ENCODE measurements at regions not wholly inside any gene's neighbourhood (a gene's known extent, or its start where the extent isn't known, plus 50 kb on each side); places are given as distances from the start of the nearest gene placed in this dataset.

DNA sequence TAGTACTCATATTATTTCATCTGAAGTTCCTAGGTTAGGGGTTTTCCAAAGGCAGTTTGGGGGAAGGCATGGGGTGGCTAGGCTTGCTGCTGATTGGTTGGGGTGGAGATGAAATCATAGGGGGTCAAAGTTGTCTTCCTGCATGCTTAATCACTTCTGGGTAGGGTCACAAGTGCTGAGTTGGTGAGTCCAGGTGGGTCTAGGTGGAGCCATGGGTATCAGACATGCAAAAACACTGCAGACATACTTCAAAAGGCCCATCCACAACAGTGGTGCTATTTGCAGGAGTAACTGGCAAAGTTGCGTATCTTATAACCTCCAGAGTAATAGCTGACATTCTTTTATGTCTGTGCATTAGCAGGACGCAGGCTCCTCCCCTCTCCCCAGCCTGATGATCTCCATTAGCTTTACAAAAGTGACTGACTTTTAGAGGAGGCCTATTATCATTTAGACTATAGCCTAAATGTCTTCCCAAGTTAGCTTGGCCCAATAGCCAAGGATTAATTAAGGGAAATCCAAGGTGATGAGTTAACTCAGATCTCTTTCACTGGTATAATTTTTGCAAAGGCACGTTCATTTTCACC, 374.4 kb upstream of the PRMT6 start:
- H3K4me2 ChIP-seq (replicated peaks; ENCODE audit: extremely low read depth, low read length, poor library complexity, severe bottlenecking): no peak overlapping the region
- H3K4me1 Mint-ChIP-seq: no peaks in the 10 kb centered on the region
- H3K9ac ChIP-seq (ENCODE audit: insufficient read depth, low read length, poor library complexity, severe bottlenecking): no peak overlapping the region
- peaks cover 0 to 3% (median 0%) of the 10 kb centered on the region in 3 donors for H3K27me3 Mint-ChIP-seq (ENCODE audit: low read depth in 3 of 3)
- H3K9me3 Mint-ChIP-seq: peaks cover 0 to 3% (median 0%) of the 10 kb centered on the region in 7 donors
- H3K27ac ChIP-seq (ENCODE audit: low read depth in 1 of 2, low read length in 2 of 2): no peak overlapping the region
- H3K9me3 ChIP-seq (replicated peaks in 1 of 2; ENCODE audit: control insufficient read depth in 1 of 2, insufficient read depth in 1 of 2, low read length in 2 of 2): peaks cover 0 to 9% of the 10 kb centered on the region in 2 donors
- H3K36me3 Mint-ChIP-seq: no peaks in the 10 kb centered on the region
- no peak for DNase-seq
- no peaks in the 10 kb centered on the region for H3K36me3 ChIP-seq (replicated peaks in 1 of 2; ENCODE audit: control insufficient read depth in 1 of 2, insufficient read depth in 2 of 2, low read length in 2 of 2)
- intact Hi-C loops (cut with micrococcal nuclease): no loop called here
- no peak overlapping the region for H2AFZ ChIP-seq (ENCODE audit: insufficient read depth, low read depth, low read length, poor library complexity, severe bottlenecking)
- no peaks in the 10 kb centered on the region for H3K4me1 ChIP-seq (ENCODE audit: control insufficient read depth in 1 of 2, insufficient read depth in 2 of 2, low read length in 2 of 2)
- no peaks in the 10 kb centered on the region for H4K20me1 ChIP-seq (ENCODE audit: insufficient read depth, low read length)
- no CpG with 5 or more reads among the region's 3 CpGs for WGBS (ENCODE audit: insufficient coverage)
- no peak overlapping the region for H3K4me3 ChIP-seq (replicated peaks in 1 of 3; ENCODE audit: low read depth in 2 of 3, low read length in 3 of 3)
- H3K27ac Mint-ChIP-seq: no peak overlapping the region
- TF ChIP-seq, protein P1, sequence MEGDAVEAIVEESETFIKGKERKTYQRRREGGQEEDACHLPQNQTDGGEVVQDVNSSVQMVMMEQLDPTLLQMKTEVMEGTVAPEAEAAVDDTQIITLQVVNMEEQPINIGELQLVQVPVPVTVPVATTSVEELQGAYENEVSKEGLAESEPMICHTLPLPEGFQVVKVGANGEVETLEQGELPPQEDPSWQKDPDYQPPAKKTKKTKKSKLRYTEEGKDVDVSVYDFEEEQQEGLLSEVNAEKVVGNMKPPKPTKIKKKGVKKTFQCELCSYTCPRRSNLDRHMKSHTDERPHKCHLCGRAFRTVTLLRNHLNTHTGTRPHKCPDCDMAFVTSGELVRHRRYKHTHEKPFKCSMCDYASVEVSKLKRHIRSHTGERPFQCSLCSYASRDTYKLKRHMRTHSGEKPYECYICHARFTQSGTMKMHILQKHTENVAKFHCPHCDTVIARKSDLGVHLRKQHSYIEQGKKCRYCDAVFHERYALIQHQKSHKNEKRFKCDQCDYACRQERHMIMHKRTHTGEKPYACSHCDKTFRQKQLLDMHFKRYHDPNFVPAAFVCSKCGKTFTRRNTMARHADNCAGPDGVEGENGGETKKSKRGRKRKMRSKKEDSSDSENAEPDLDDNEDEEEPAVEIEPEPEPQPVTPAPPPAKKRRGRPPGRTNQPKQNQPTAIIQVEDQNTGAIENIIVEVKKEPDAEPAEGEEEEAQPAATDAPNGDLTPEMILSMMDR (IDR thresholded peaks at IDR 0.05): no peak
- no peak overlapping the region for H3K4me3 Mint-ChIP-seq
- H3K27me3 ChIP-seq (ENCODE audit: control insufficient read depth in 2 of 2, insufficient read depth in 2 of 2, low read length in 2 of 2): no peaks in the 10 kb centered on the region
- H3K79me2 ChIP-seq (ENCODE audit: insufficient read depth, low read length): no peaks in the 10 kb centered on the region

DNA sequence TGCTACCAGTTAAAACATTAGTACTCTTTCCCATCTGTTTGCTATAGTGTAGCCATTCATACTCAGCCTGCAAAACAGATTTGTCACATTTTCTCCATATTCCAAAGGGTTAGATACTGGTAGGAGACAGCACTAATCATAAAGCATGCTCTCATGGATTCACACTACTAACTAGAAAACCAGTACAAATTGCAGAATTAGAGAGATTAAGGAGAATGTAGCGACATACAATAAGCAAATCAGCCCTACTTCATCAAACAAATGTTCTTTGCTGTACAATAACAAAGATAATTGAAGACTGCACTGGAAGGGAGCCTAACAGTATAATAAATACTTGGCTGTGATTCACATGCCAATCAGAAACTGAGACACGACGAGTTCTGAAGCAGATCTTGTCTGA, 368.0 kb upstream of the PRMT6 start:
- no peak overlapping the region for H3K4me2 ChIP-seq (replicated peaks; ENCODE audit: extremely low read depth, low read length, poor library complexity, severe bottlenecking)
- peaks cover 0 to 9% of the 10 kb centered on the region in 2 donors for H3K9me3 ChIP-seq (replicated peaks in 1 of 2; ENCODE audit: control insufficient read depth in 1 of 2, insufficient read depth in 1 of 2, low read length in 2 of 2)
- 92% methylated on average over 2 of the region's 3 CpGs for WGBS (ENCODE audit: insufficient coverage)
- H3K79me2 ChIP-seq (ENCODE audit: insufficient read depth, low read length): no peaks in the 10 kb centered on the region
- no peaks in the 10 kb centered on the region for H3K27me3 Mint-ChIP-seq (ENCODE audit: low read depth in 3 of 3)
- intact Hi-C loops (cut with micrococcal nuclease): no loop called here
- H3K27ac Mint-ChIP-seq: no peak overlapping the region
- H3K36me3 Mint-ChIP-seq: no peaks in the 10 kb centered on the region
- H3K4me3 ChIP-seq (replicated peaks in 1 of 3; ENCODE audit: low read depth in 2 of 3, low read length in 3 of 3): no peak overlapping the region
- H3K9ac ChIP-seq (ENCODE audit: insufficient read depth, low read length, poor library complexity, severe bottlenecking): no peak overlapping the region
- TF ChIP-seq, protein P1 (IDR thresholded peaks at IDR 0.05): no peak
- peaks cover 0 to 3% (median 0%) of the 10 kb centered on the region in 7 donors for H3K9me3 Mint-ChIP-seq
- no peak for DNase-seq
- no peaks in the 10 kb centered on the region for H3K4me1 ChIP-seq (ENCODE audit: control insufficient read depth in 1 of 2, insufficient read depth in 2 of 2, low read length in 2 of 2)
- H3K36me3 ChIP-seq (replicated peaks in 1 of 2; ENCODE audit: control insufficient read depth in 1 of 2, insufficient read depth in 2 of 2, low read length in 2 of 2): no peaks in the 10 kb centered on the region
- no peak overlapping the region for H2AFZ ChIP-seq (ENCODE audit: insufficient read depth, low read depth, low read length, poor library complexity, severe bottlenecking)
- H3K4me3 Mint-ChIP-seq: no peak overlapping the region
- no peaks in the 10 kb centered on the region for H3K4me1 Mint-ChIP-seq
- no peaks in the 10 kb centered on the region for H4K20me1 ChIP-seq (ENCODE audit: insufficient read depth, low read length)
- H3K27me3 ChIP-seq (ENCODE audit: control insufficient read depth in 2 of 2, insufficient read depth in 2 of 2, low read length in 2 of 2): no peaks in the 10 kb centered on the region
- no peak overlapping the region for H3K27ac ChIP-seq (ENCODE audit: low read depth in 1 of 2, low read length in 2 of 2)
